ENCODE measurements at regions not wholly inside any gene's neighbourhood (a gene's known extent, or its start where the extent isn't known, plus 50 kb on each side); places are given as distances from the start of the nearest gene placed in this dataset.

DNA sequence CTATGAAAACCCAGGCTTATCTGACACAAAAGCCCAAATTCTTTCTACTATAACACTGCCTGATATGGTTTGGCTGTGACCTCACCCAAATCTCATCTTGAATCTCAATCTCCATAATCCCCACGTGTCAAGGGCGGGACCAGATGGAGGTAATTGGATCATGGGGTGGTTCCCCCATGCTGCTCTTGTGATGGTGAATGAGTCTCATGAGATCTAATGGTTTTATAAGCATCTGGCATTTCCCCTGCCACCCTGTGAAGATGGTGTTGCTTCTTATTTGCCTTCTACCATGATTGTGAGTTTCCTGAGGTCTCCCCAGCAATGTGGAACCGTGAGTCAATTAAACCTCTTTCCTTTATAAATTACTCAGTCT, 123.3 kb upstream of the USP24 start:
- TF ChIP-seq, protein P1, sequence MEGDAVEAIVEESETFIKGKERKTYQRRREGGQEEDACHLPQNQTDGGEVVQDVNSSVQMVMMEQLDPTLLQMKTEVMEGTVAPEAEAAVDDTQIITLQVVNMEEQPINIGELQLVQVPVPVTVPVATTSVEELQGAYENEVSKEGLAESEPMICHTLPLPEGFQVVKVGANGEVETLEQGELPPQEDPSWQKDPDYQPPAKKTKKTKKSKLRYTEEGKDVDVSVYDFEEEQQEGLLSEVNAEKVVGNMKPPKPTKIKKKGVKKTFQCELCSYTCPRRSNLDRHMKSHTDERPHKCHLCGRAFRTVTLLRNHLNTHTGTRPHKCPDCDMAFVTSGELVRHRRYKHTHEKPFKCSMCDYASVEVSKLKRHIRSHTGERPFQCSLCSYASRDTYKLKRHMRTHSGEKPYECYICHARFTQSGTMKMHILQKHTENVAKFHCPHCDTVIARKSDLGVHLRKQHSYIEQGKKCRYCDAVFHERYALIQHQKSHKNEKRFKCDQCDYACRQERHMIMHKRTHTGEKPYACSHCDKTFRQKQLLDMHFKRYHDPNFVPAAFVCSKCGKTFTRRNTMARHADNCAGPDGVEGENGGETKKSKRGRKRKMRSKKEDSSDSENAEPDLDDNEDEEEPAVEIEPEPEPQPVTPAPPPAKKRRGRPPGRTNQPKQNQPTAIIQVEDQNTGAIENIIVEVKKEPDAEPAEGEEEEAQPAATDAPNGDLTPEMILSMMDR (IDR thresholded peaks at IDR 0.05) = no peak
- TF ChIP-seq POLR2A (IDR thresholded peaks at IDR 0.05) = no peak

All from lower leg skin (tissue), 3 donors.